GM19467 (cell line): ENCODE measurements at regions not wholly inside any gene's neighbourhood (a gene's known extent, or its start where the extent isn't known, plus 50 kb on each side); places are given as distances from the start of the nearest gene placed in this dataset.
"Not testable (repeated sequence)": the region's sequence is repeated elsewhere in the genome, so short reads cannot be mapped to it uniquely, and the experiment has no call there.

Experiments
- ATAC-seq: cut with Tn5 transposase; IDR thresholded peaks from one replicate; pipeline ENCODE4 v1.9.1; 2021; ENCODE audit warnings: mild to moderate bottlenecking, moderate library complexity; ENCODE audit not compliant: unreplicated experiment

- ATAC-seq: no peak
These were observed 322.0 kb upstream of the PPARGC1A start for GRCh38 chr4:24211856-24212255.

- ATAC-seq: no peak
These were observed 320.6 kb upstream of the PPARGC1A start for GRCh38 chr4:24210332-24210902.

- no peak for ATAC-seq
These were observed 320.1 kb upstream of the PPARGC1A start for GRCh38 chr4:24209906-24210305.

GRCh38 chr4:24209131-24209530 is 319.3 kb upstream of the PPARGC1A start:
- ATAC-seq: no peak

GRCh38 chr4:24208691-24209090 is 318.8 kb upstream of the PPARGC1A start:
- ATAC-seq: no peak

GRCh38 chr4:24204708-24205107 is 314.9 kb upstream of the PPARGC1A start:
- not testable (repeated sequence) for ATAC-seq

GRCh38 chr4:24203926-24204325 is 314.1 kb upstream of the PPARGC1A start:
- no peak for ATAC-seq

GRCh38 chr4:24202579-24202978 is 312.7 kb upstream of the PPARGC1A start:
- ATAC-seq: no peak

- ATAC-seq: no peak
These were observed 308.1 kb upstream of the PPARGC1A start for GRCh38 chr4:24197955-24198354.

GRCh38 chr4:24196785-24197184 is 306.9 kb upstream of the PPARGC1A start:
- no peak for ATAC-seq

GRCh38 chr4:24195991-24196736 is 306.3 kb upstream of the PPARGC1A start:
- no peak for ATAC-seq

GRCh38 chr4:24192018-24192641 is 302.3 kb upstream of the PPARGC1A start:
- no peak for ATAC-seq

GRCh38 chr4:24190761-24191695 is 301.2 kb upstream of the PPARGC1A start:
- no peak for ATAC-seq

- no peak for ATAC-seq
These were observed 298.6 kb upstream of the PPARGC1A start for GRCh38 chr4:24188459-24188858.

- ATAC-seq: no peak
These were observed 296.6 kb upstream of the PPARGC1A start for GRCh38 chr4:24186466-24186865.

GRCh38 chr4:24181005-24181404 is 291.2 kb upstream of the PPARGC1A start:
- no peak for ATAC-seq

- ATAC-seq: no peak
These were observed 290.7 kb upstream of the PPARGC1A start for GRCh38 chr4:24180586-24180985.

GRCh38 chr4:24179201-24179840 is 289.5 kb upstream of the PPARGC1A start:
- no peak for ATAC-seq

- ATAC-seq: not testable (repeated sequence)
These were observed 287.6 kb upstream of the PPARGC1A start for GRCh38 chr4:24177443-24177842.

- no peak for ATAC-seq
These were observed 285.9 kb upstream of the PPARGC1A start for GRCh38 chr4:24175707-24176106.

- ATAC-seq: no peak
These were observed 284.8 kb upstream of the PPARGC1A start for GRCh38 chr4:24174602-24175001.
